Testis (tissue), 2 donors: ENCODE measurements at regions not wholly inside any gene's neighbourhood (a gene's known extent, or its start where the extent isn't known, plus 50 kb on each side); places are given as distances from the start of the nearest gene placed in this dataset.

Experiments used
- POLR2A ChIP-seq: fragments of 450-650 bp; IDR thresholded peaks from one replicate; pipeline ENCODE4 v1.6.1; 2017; ENCODE audit warnings: antibody characterized with exemption, mild to moderate bottlenecking, moderate library complexity
- TF ChIP-seq, protein P1 (sequence below), 3 experiments: fragments of 450-650 bp in 2 of 3; fragments of 200-600 bp in 1 of 3; sonication (generic) in 1 of 3; IDR thresholded peaks; one replicate each; pipeline ENCODE4 v1.5.1; 2016 to 2019; ENCODE audit warnings: antibody characterized with exemption in 3 of 3, mild to moderate bottlenecking in 2 of 3, moderate library complexity in 1 of 3

DNA sequence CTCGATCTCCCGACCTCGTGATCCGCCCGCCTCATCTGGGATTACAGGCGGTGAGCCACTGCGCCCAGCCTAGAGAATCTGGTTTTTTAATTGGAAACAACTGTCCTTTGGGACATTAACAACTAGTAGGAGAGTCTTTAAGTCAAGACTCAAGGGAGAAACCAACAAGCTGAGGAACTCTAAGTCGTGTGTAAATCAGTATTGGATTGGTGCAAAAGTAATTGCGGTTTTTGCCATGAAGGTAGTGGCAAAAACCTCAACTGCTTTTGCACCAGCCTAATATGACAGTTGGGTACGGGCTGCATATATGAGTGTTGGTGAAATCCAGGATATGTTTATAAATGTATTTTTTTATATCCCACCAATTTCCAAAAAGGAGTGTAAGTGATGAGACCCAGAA lies 113.9 kb upstream of the PLXNA4 start:
- TF ChIP-seq, protein P1, sequence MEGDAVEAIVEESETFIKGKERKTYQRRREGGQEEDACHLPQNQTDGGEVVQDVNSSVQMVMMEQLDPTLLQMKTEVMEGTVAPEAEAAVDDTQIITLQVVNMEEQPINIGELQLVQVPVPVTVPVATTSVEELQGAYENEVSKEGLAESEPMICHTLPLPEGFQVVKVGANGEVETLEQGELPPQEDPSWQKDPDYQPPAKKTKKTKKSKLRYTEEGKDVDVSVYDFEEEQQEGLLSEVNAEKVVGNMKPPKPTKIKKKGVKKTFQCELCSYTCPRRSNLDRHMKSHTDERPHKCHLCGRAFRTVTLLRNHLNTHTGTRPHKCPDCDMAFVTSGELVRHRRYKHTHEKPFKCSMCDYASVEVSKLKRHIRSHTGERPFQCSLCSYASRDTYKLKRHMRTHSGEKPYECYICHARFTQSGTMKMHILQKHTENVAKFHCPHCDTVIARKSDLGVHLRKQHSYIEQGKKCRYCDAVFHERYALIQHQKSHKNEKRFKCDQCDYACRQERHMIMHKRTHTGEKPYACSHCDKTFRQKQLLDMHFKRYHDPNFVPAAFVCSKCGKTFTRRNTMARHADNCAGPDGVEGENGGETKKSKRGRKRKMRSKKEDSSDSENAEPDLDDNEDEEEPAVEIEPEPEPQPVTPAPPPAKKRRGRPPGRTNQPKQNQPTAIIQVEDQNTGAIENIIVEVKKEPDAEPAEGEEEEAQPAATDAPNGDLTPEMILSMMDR (IDR thresholded peaks at IDR 0.05), result no peak
- TF ChIP-seq POLR2A, result no peak
